ENCODE measurements at regions not wholly inside any gene's neighbourhood (a gene's known extent, or its start where the extent isn't known, plus 50 kb on each side); places are given as distances from the start of the nearest gene placed in this dataset.

DNA sequence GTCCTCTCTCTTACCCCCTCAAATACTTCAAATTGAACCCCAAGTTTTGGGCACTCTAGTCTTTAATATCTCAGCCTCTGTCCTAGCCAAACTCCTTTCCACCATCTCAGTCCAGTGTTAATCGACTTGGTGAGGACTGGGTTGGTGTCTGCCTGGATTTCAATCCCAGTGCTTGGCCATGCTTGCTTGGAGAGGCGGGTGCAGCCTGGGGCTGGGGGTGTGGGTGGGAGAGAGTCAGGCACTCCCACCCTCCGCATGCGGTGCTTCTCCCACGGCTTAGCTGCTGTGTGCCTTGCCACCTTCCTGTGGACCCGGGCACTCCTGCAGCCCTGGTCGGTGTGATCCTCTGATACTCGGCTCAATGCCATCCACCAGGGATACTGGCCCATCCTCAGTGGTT is 220.8 kb upstream of the HDAC4 start:
- Histone ChIP-seq H3K4me1 (ENCODE audit: control insufficient read depth, insufficient read depth, low read length) (no peaks in the 10 kb centered on the region), H3K27ac (ENCODE audit: extremely low read depth, low read depth, low read length) (no peak overlapping the region), H3K9me3 (ENCODE audit: control insufficient read depth, insufficient read depth, low read depth, low read length) (no peaks in the 10 kb centered on the region), H3K36me3 (ENCODE audit: control insufficient read depth in 2 of 2, insufficient read depth in 1 of 2, low read length in 2 of 2) (no peaks in the 10 kb centered on the region), H3K4me3 (ENCODE audit: low read depth, low read length) (no peak overlapping the region)
- ChIA-PET CTCF (no interaction called here), POLR2A (no interaction called here)
- TF ChIP-seq ZNF133 (tag by site-specific recombination; IDR thresholded peaks at IDR 0.05): no peak
- TF ChIP-seq MEIS1 (CRISPR knock-in tag; IDR thresholded peaks at IDR 0.05; ENCODE audit: borderline replicate concordance): no peak

- POLR2A ChIA-PET: no interaction called here
- H3K4me3 ChIP-seq (ENCODE audit: low read depth, low read length): no peak overlapping the region
These were observed 218.5 kb upstream of the HDAC4 start for GRCh38 chr2:239619369-239619768.

GRCh38 chr2:239616729-239617128 is 215.9 kb upstream of the HDAC4 start:
- Histone ChIP-seq H3K4me1 (ENCODE audit: control insufficient read depth, insufficient read depth, low read length) (no peaks in the 10 kb centered on the region), H3K4me3 (ENCODE audit: low read depth, low read length) (no peak overlapping the region), H3K36me3 (ENCODE audit: control insufficient read depth in 2 of 2, insufficient read depth in 1 of 2, low read length in 2 of 2) (no peaks in the 10 kb centered on the region), H3K9me3 (ENCODE audit: control insufficient read depth, insufficient read depth, low read depth, low read length) (no peaks in the 10 kb centered on the region), H3K27ac (ENCODE audit: extremely low read depth, low read depth, low read length) (no peak overlapping the region)
- ChIA-PET CTCF (no interaction called here), POLR2A (no interaction called here)
- TF ChIP-seq, protein P1, sequence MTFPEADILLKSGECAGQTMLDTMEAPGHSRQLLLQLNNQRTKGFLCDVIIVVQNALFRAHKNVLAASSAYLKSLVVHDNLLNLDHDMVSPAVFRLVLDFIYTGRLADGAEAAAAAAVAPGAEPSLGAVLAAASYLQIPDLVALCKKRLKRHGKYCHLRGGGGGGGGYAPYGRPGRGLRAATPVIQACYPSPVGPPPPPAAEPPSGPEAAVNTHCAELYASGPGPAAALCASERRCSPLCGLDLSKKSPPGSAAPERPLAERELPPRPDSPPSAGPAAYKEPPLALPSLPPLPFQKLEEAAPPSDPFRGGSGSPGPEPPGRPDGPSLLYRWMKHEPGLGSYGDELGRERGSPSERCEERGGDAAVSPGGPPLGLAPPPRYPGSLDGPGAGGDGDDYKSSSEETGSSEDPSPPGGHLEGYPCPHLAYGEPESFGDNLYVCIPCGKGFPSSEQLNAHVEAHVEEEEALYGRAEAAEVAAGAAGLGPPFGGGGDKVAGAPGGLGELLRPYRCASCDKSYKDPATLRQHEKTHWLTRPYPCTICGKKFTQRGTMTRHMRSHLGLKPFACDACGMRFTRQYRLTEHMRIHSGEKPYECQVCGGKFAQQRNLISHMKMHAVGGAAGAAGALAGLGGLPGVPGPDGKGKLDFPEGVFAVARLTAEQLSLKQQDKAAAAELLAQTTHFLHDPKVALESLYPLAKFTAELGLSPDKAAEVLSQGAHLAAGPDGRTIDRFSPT (tag by site-specific recombination; IDR thresholded peaks at IDR 0.05): no peak
- TF ChIP-seq ZNF747 (tag by site-specific recombination; IDR thresholded peaks at IDR 0.05): no peak
- TF ChIP-seq ZNF423 (tag by site-specific recombination; IDR thresholded peaks at IDR 0.05): no peak
- no peak for TF ChIP-seq PRDM1 (tag by site-specific recombination; IDR thresholded peaks at IDR 0.05)
- no peak for TF ChIP-seq ZBTB8A (tag by site-specific recombination; IDR thresholded peaks at IDR 0.05)
- TF ChIP-seq ZEB2 (tag by site-specific recombination; IDR thresholded peaks at IDR 0.05): no peak
- TF ChIP-seq ZNF658 (tag by site-specific recombination; IDR thresholded peaks at IDR 0.05): no peak
- no peak for TF ChIP-seq ZNF133 (tag by site-specific recombination; IDR thresholded peaks at IDR 0.05)
- TF ChIP-seq, protein P2, sequence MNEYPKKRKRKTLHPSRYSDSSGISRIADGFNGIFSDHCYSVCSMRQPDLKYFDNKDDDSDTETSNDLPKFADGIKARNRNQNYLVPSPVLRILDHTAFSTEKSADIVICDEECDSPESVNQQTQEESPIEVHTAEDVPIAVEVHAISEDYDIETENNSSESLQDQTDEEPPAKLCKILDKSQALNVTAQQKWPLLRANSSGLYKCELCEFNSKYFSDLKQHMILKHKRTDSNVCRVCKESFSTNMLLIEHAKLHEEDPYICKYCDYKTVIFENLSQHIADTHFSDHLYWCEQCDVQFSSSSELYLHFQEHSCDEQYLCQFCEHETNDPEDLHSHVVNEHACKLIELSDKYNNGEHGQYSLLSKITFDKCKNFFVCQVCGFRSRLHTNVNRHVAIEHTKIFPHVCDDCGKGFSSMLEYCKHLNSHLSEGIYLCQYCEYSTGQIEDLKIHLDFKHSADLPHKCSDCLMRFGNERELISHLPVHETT (tag by site-specific recombination; IDR thresholded peaks at IDR 0.05): no peak

More at GRCh38 chr2:239619369-239619768, 218.5 kb upstream of the HDAC4 start:
- Histone ChIP-seq H3K9me3 (ENCODE audit: control insufficient read depth, insufficient read depth, low read depth, low read length) (no peaks in the 10 kb centered on the region), H3K27ac (ENCODE audit: extremely low read depth, low read depth, low read length) (no peak overlapping the region), H3K36me3 (ENCODE audit: control insufficient read depth in 2 of 2, insufficient read depth in 1 of 2, low read length in 2 of 2) (no peaks in the 10 kb centered on the region), H3K4me1 (ENCODE audit: control insufficient read depth, insufficient read depth, low read length) (no peaks in the 10 kb centered on the region)
- CTCF ChIA-PET: no interaction called here
- TF ChIP-seq, protein P3, sequence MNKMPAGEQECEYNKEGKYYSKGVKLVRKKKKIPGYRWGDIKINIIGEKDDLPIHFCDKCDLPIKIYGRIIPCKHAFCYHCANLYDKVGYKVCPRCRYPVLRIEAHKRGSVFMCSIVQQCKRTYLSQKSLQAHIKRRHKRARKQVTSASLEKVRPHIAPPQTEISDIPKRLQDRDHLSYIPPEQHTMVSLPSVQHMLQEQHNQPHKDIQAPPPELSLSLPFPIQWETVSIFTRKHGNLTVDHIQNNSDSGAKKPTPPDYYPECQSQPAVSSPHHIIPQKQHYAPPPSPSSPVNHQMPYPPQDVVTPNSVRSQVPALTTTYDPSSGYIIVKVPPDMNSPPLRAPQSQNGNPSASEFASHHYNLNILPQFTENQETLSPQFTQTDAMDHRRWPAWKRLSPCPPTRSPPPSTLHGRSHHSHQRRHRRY (tag by site-specific recombination; IDR thresholded peaks at IDR 0.05): no peak
- no peak for TF ChIP-seq ZBTB1 (tag by site-specific recombination; IDR thresholded peaks at IDR 0.05)
- TF ChIP-seq ZNF677 (tag by site-specific recombination; IDR thresholded peaks at IDR 0.05): no peak
- TF ChIP-seq ZNF571 (tag by site-specific recombination; IDR thresholded peaks at IDR 0.05): no peak
- TF ChIP-seq ZNF76 (tag by site-specific recombination; IDR thresholded peaks at IDR 0.05; ENCODE audit: borderline replicate concordance, low read depth): no peak
- TF ChIP-seq ZNF335 (tag by site-specific recombination; conservative IDR thresholded peaks at IDR 0.05): no peak
- TF ChIP-seq ZNF610 (tag by site-specific recombination; IDR thresholded peaks at IDR 0.05; ENCODE audit: borderline replicate concordance): no peak
- no peak for TF ChIP-seq HOXC10 (CRISPR knock-in tag; IDR thresholded peaks at IDR 0.05)
- TF ChIP-seq RBAK (tag by site-specific recombination; IDR thresholded peaks at IDR 0.05): no peak
- TF ChIP-seq ZFHX2 (tag by site-specific recombination; conservative IDR thresholded peaks at IDR 0.05): no peak
- no peak for TF ChIP-seq MZF1 (tag by site-specific recombination; IDR thresholded peaks at IDR 0.05; ENCODE audit: borderline replicate concordance)
- no peak for TF ChIP-seq ZNF138 (tag by site-specific recombination; IDR thresholded peaks at IDR 0.05; ENCODE audit: borderline replicate concordance)
- TF ChIP-seq, protein P2 (tag by site-specific recombination; IDR thresholded peaks at IDR 0.05): no peak
- no peak for TF ChIP-seq ZNF223 (tag by site-specific recombination; IDR thresholded peaks at IDR 0.05)
- no peak for TF ChIP-seq ZSCAN18 (tag by site-specific recombination; IDR thresholded peaks at IDR 0.05)

Data from HEK293 (cell line).